HepG2 (cell line): ENCODE measurements at regions not wholly inside any gene's neighbourhood (a gene's known extent, or its start where the extent isn't known, plus 50 kb on each side); places are given as distances from the start of the nearest gene placed in this dataset.

ENCODE experiments used
- ARNT2 ChIP-seq: sonication (generic); formaldehyde crosslinking; IDR thresholded peaks from 2 replicates; pipeline ENCODE4 v1.8.0; 2022; ENCODE audit warnings: mild to moderate bottlenecking, low read depth, missing genetic modification reagents, moderate library complexity
- ETV5 ChIP-seq: IDR thresholded peaks from 2 replicates; pipeline ENCODE4 v1.6.1; 2018; ENCODE audit warnings: missing biosample characterization, missing genetic modification reagents, inconsistent platforms, borderline replicate concordance
- FOXM1 ChIP-seq: sonication (generic); formaldehyde crosslinking; IDR thresholded peaks from 2 replicates; pipeline ENCODE4 v1.5.0; 2020; ENCODE audit warnings: missing genetic modification reagents
- HCFC1 ChIP-seq: fragments of 150-350 bp; IDR thresholded peaks from 2 replicates; pipeline ENCODE4 v1.6.1; 2014; ENCODE audit warnings: low read depth, low read length
- KDM2A ChIP-seq: sonication (generic); formaldehyde crosslinking; IDR thresholded peaks from 2 replicates; pipeline ENCODE4 v1.4.0; 2020; ENCODE audit warnings: low read depth, missing genetic modification reagents, borderline replicate concordance
- NFATC3 ChIP-seq: sonication (generic); formaldehyde crosslinking; IDR thresholded peaks from 2 replicates; pipeline ENCODE4 v1.5.1; 2020; ENCODE audit warnings: mild to moderate bottlenecking, missing genetic modification reagents
- NFE2L1 ChIP-seq: sonication (generic); formaldehyde crosslinking; IDR thresholded peaks from 2 replicates; pipeline ENCODE4 v1.4.0; 2020; ENCODE audit warnings: missing genetic modification reagents, mild to moderate bottlenecking, borderline replicate concordance
- NR2F2 ChIP-seq: IDR thresholded peaks from 2 replicates; pipeline ENCODE4 v1.6.1; 2012; ENCODE audit warnings: low read depth, inconsistent platforms, borderline replicate concordance
- NR3C1 ChIP-seq: sonication (generic); formaldehyde crosslinking; IDR thresholded peaks from 2 replicates; pipeline ENCODE4 v1.4.0; 2020; ENCODE audit warnings: missing genetic modification reagents
- RBAK ChIP-seq: sonication (generic); formaldehyde crosslinking; IDR thresholded peaks from 2 replicates; pipeline ENCODE4 v1.5.1; 2020; ENCODE audit warnings: mild to moderate bottlenecking, missing genetic modification reagents
- RFXAP ChIP-seq: sonication (generic); formaldehyde crosslinking; IDR thresholded peaks from 2 replicates; pipeline ENCODE4 v1.4.0; 2020; ENCODE audit warnings: missing genetic modification reagents, borderline replicate concordance
- RNF219 ChIP-seq: sonication (generic); formaldehyde crosslinking; IDR thresholded peaks from 2 replicates; pipeline ENCODE4 v1.5.0; 2020; ENCODE audit warnings: mild to moderate bottlenecking, missing genetic modification reagents
- SP1 ChIP-seq, 2 experiments: fragments of 450-650 bp in 1 of 2; sonication (generic) in 1 of 2; formaldehyde crosslinking in 1 of 2; IDR thresholded peaks; 2 replicates each; pipeline versions ENCODE4 v1.4.0 to v1.6.1; 2016 to 2020; ENCODE audit warnings: missing genetic modification reagents in 1 of 2
- SP2 ChIP-seq: sonication (generic); formaldehyde crosslinking; IDR thresholded peaks from 2 replicates; pipeline ENCODE4 v1.5.1; 2020; ENCODE audit warnings: mild to moderate bottlenecking, missing genetic modification reagents
- SP5 ChIP-seq: IDR thresholded peaks from 2 replicates; pipeline ENCODE4 v1.6.1; 2016; ENCODE audit warnings: low read depth, borderline replicate concordance
- U2AF2 ChIP-seq: fragments of 200-400 bp; formaldehyde crosslinking; IDR thresholded peaks from 2 replicates; pipeline ENCODE4 v1.6.1; 2017; ENCODE audit warnings: low read depth, mild to moderate bottlenecking, low read length
- XBP1 ChIP-seq: sonication (generic); formaldehyde crosslinking; IDR thresholded peaks from 2 replicates; pipeline ENCODE4 v1.5.0; 2020; ENCODE audit warnings: missing genetic modification reagents
- ZBTB8A ChIP-seq: sonication (generic); formaldehyde crosslinking; IDR thresholded peaks from 2 replicates; pipeline ENCODE4 v1.4.0; 2020; ENCODE audit warnings: mild to moderate bottlenecking, low read depth, missing genetic modification reagents, borderline replicate concordance
- ZFP90 ChIP-seq: sonication (generic); formaldehyde crosslinking; IDR thresholded peaks from 2 replicates; pipeline ENCODE4 v1.8.0; 2022; ENCODE audit warnings: missing genetic modification reagents, mild to moderate bottlenecking, inconsistent platforms, borderline replicate concordance
- ZNF274 ChIP-seq: sonication (generic); formaldehyde crosslinking; IDR thresholded peaks from 2 replicates; pipeline ENCODE4 v1.5.1; 2020; ENCODE audit warnings: mild to moderate bottlenecking, missing genetic modification reagents
- ZNF350 ChIP-seq: sonication (generic); formaldehyde crosslinking; IDR thresholded peaks from 2 replicates; pipeline ENCODE4 v1.4.0; 2020; ENCODE audit warnings: mild to moderate bottlenecking, low read depth, missing genetic modification reagents, borderline replicate concordance
- ZNF75D ChIP-seq: sonication (generic); formaldehyde crosslinking; IDR thresholded peaks from 2 replicates; pipeline ENCODE4 v1.8.1; 2023; ENCODE audit warnings: missing genetic modification reagents, mild to moderate bottlenecking, borderline replicate concordance
- ZNF839 ChIP-seq: sonication (generic); formaldehyde crosslinking; IDR thresholded peaks from 2 replicates; pipeline ENCODE4 v1.4.0; 2020; ENCODE audit warnings: missing genetic modification reagents, mild to moderate bottlenecking, borderline replicate concordance
- ZSCAN12 ChIP-seq: sonication (generic); formaldehyde crosslinking; IDR thresholded peaks from 2 replicates; pipeline ENCODE4 v1.9.0; 2021; ENCODE audit warnings: mild to moderate bottlenecking, missing genetic modification reagents
- TF ChIP-seq, protein P1 (sequence below): sonication (generic); formaldehyde crosslinking; IDR thresholded peaks from 2 replicates; pipeline ENCODE4 v1.5.1; 2020; ENCODE audit warnings: missing genetic modification reagents, mild to moderate bottlenecking, borderline replicate concordance

- TF ChIP-seq SP2 (CRISPR knock-in tag) (no peak), NFATC3 (no peak), ZNF839 (CRISPR knock-in tag) (peak; percentile 71; the same call in 1 of the 2 replicates), ZNF350 (peak; percentile 83; the same call in 1 of the 2 replicates), XBP1 (CRISPR knock-in tag) (no peak), ETV5 (CRISPR knock-in tag) (peak; percentile 37; the same call in 1 of the 2 replicates), NR2F2 (no peak), NFE2L1 (0 out of 2 replicates have a peak, but pooled peaks have one; percentile 80), ZFP90 (CRISPR knock-in tag) (peak; percentile 47; the same call in 1 of the 2 replicates), ZSCAN12 (CRISPR knock-in tag) (no peak; the same call in 1 of the 2 replicates), ZNF274 (peak; percentile 83), RBAK (CRISPR knock-in tag) (0 out of 2 replicates have a peak, but pooled peaks have one; percentile 58), SP5 (peak; percentile 87), ARNT2 (CRISPR knock-in tag) (0 out of 2 replicates have a peak, but pooled peaks have one; percentile 48), SP1 (IDR thresholded peaks at IDR 0.05) (no peak), SP1 (CRISPR knock-in tag; IDR thresholded peaks at IDR 0.05) (no peak), ZNF75D (CRISPR knock-in tag) (no peak), NR3C1 (CRISPR knock-in tag) (no peak), RNF219 (CRISPR knock-in tag) (no peak), HCFC1 (no peak), U2AF2 (no peak), RFXAP (0 out of 2 replicates have a peak, but pooled peaks have one; percentile 24), FOXM1 (no peak), KDM2A (CRISPR knock-in tag) (peak; percentile 35; the same call in 1 of the 2 replicates), ZBTB8A (CRISPR knock-in tag) (no peak)
- TF ChIP-seq, protein P1, sequence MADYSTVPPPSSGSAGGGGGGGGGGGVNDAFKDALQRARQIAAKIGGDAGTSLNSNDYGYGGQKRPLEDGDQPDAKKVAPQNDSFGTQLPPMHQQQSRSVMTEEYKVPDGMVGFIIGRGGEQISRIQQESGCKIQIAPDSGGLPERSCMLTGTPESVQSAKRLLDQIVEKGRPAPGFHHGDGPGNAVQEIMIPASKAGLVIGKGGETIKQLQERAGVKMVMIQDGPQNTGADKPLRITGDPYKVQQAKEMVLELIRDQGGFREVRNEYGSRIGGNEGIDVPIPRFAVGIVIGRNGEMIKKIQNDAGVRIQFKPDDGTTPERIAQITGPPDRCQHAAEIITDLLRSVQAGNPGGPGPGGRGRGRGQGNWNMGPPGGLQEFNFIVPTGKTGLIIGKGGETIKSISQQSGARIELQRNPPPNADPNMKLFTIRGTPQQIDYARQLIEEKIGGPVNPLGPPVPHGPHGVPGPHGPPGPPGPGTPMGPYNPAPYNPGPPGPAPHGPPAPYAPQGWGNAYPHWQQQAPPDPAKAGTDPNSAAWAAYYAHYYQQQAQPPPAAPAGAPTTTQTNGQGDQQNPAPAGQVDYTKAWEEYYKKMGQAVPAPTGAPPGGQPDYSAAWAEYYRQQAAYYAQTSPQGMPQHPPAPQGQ (CRISPR knock-in tag): no peak
Measured at GRCh38 chr12:132426349-132427173, 63.4 kb upstream of the FBRSL1 start (continued).
